KMS-11 (cell line): ENCODE measurements at regions not wholly inside any gene's neighbourhood (a gene's known extent, or its start where the extent isn't known, plus 50 kb on each side); places are given as distances from the start of the nearest gene placed in this dataset.

Experiments
- H2AFZ ChIP-seq: fragments of 200-600 bp; sonication (generic); 2 replicates; pipeline ENCODE4 v1.6.1; 2016; ENCODE audit warnings: antibody characterized with exemption, mixed run types, low read depth
- H3K27ac ChIP-seq: fragments of 200-600 bp; sonication (generic); 2 replicates; pipeline ENCODE4 v1.6.1; 2016; ENCODE audit warnings: mild to moderate bottlenecking, mixed run types
- H3K27me3 ChIP-seq: fragments of 200-600 bp; sonication (generic); 2 replicates; pipeline ENCODE4 v1.6.1; 2017; ENCODE audit warnings: mild to moderate bottlenecking, low read depth, mixed run types, moderate library complexity; ENCODE audit not compliant: insufficient read depth
- H3K36me3 ChIP-seq: fragments of 200-600 bp; sonication (generic); 2 replicates; pipeline ENCODE4 v1.6.1; 2017; ENCODE audit warnings: mild to moderate bottlenecking, mixed run types; ENCODE audit not compliant: insufficient read depth
- H3K4me1 ChIP-seq: fragments of 200-600 bp; sonication (generic); 2 replicates; pipeline ENCODE4 v1.6.1; 2016; ENCODE audit warnings: mild to moderate bottlenecking, low read depth, mixed run types; ENCODE audit not compliant: poor library complexity, severe bottlenecking
- H3K4me2 ChIP-seq: fragments of 200-600 bp; sonication (generic); 2 replicates; pipeline ENCODE4 v1.7.0; 2016; ENCODE audit warnings: mild to moderate bottlenecking, mixed run types
- H3K4me3 ChIP-seq: fragments of 200-600 bp; sonication (generic); IDR thresholded peaks from 2 replicates; pipeline ENCODE4 v1.6.1; 2017; ENCODE audit warnings: low read depth, low read length, mixed read lengths; ENCODE audit not compliant: insufficient read depth
- H3K79me2 ChIP-seq: fragments of 200-600 bp; sonication (generic); 2 replicates; pipeline ENCODE4 v1.6.1; 2016; ENCODE audit warnings: low read depth, mixed run types; ENCODE audit not compliant: insufficient read depth
- H3K9ac ChIP-seq: fragments of 200-600 bp; sonication (generic); 2 replicates; pipeline ENCODE4 v1.6.1; 2016; ENCODE audit warnings: mild to moderate bottlenecking, mixed run types
- H4K20me1 ChIP-seq: fragments of 200-600 bp; sonication (generic); 2 replicates; pipeline ENCODE4 v1.6.1; 2016; ENCODE audit warnings: mild to moderate bottlenecking, mixed run types; ENCODE audit not compliant: insufficient read depth
- CTCF ChIP-seq: fragments of 200-600 bp; sonication (generic); conservative IDR thresholded peaks from 2 replicates; pipeline ENCODE4 v1.6.1; 2017; ENCODE audit warnings: low read depth, mild to moderate bottlenecking, antibody characterized with exemption, low read length, moderate library complexity, mixed read lengths

- H3K79me2 ChIP-seq = no peaks in the 10 kb centered on the region
- no peaks in the 10 kb centered on the region for H3K27me3 ChIP-seq
- no peaks in the 10 kb centered on the region for H3K36me3 ChIP-seq
- H2AFZ ChIP-seq = no peak overlapping the region
- no peak for TF ChIP-seq CTCF
- H3K9ac ChIP-seq = no peak overlapping the region
- H3K4me2 ChIP-seq = no peak overlapping the region
- no peak overlapping the region for H3K4me3 ChIP-seq
- H4K20me1 ChIP-seq = no peaks in the 10 kb centered on the region
- no peaks in the 10 kb centered on the region for H3K4me1 ChIP-seq
- no peak overlapping the region for H3K27ac ChIP-seq
These were observed 163.3 kb upstream of the GLI3 start for GRCh38 chr7:42400211-42400772.

GRCh38 chr7:42395607-42396006, 158.6 kb upstream of the GLI3 start:
- no peak overlapping the region for H3K4me2 ChIP-seq
- no peaks in the 10 kb centered on the region for H3K79me2 ChIP-seq
- H4K20me1 ChIP-seq = no peaks in the 10 kb centered on the region
- H3K27me3 ChIP-seq = no peaks in the 10 kb centered on the region
- no peaks in the 10 kb centered on the region for H3K36me3 ChIP-seq
- TF ChIP-seq CTCF = no peak
- H3K27ac ChIP-seq = no peak overlapping the region
- no peaks in the 10 kb centered on the region for H3K4me1 ChIP-seq
- no peak overlapping the region for H3K4me3 ChIP-seq
- no peak overlapping the region for H2AFZ ChIP-seq
- no peak overlapping the region for H3K9ac ChIP-seq

GRCh38 chr7:42392826-42393225, 155.8 kb upstream of the GLI3 start:
- H4K20me1 ChIP-seq = no peaks in the 10 kb centered on the region
- H3K27ac ChIP-seq = no peak overlapping the region
- H3K27me3 ChIP-seq = no peaks in the 10 kb centered on the region
- no peaks in the 10 kb centered on the region for H3K36me3 ChIP-seq
- no peak overlapping the region for H3K4me3 ChIP-seq
- no peak overlapping the region for H2AFZ ChIP-seq
- no peak overlapping the region for H3K9ac ChIP-seq
- no peak overlapping the region for H3K4me2 ChIP-seq
- no peaks in the 10 kb centered on the region for H3K4me1 ChIP-seq
- H3K79me2 ChIP-seq = no peaks in the 10 kb centered on the region
- TF ChIP-seq CTCF = no peak

DNA sequence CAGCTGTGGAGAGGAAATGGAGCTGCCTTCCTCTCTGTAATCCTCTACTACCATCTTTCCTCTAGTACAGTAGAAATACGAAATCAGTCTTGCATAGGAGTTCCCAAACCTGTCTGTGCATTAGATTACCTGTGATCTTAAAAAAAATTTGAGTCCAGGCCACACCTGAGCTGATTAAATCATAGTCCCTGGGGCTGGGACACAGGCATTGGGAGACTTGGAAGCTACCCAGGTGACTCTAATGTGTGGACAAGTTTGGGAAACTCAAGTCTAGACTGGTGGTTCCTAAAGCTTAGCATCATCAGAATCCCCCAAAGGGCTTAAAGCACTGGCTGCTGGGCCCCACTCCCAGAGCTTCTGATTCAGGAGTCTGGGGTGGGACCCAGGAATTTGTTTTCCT, 152.7 kb upstream of the GLI3 start:
- Histone ChIP-seq H3K4me2 (no peak overlapping the region), H3K27ac (no peak overlapping the region), H2AFZ (no peak overlapping the region), H3K79me2 (no peaks in the 10 kb centered on the region), H3K4me3 (no peak overlapping the region), H3K27me3 (no peaks in the 10 kb centered on the region), H3K36me3 (no peaks in the 10 kb centered on the region), H3K9ac (no peak overlapping the region), H3K4me1 (no peaks in the 10 kb centered on the region), H4K20me1 (no peaks in the 10 kb centered on the region)
- no peak for TF ChIP-seq CTCF
